HepG2 (cell line): ENCODE measurements at regions not wholly inside any gene's neighbourhood (a gene's known extent, or its start where the extent isn't known, plus 50 kb on each side); places are given as distances from the start of the nearest gene placed in this dataset.

Experiments
- ATAC-seq: fragments of 200-7000 bp; cut with Tn5 transposase; 3 replicates; pipeline ENCODE4 v1.9.1; 2020; ENCODE audit warnings: mild to moderate bottlenecking, moderate library complexity
- BruUV-seq: library from RNA; stranded (reverse); fragments of 400-500 nt; replicated peaks from 2 replicates; lab custom pipeline; 2021; lab: Mats Ljungman, UMichigan
- CTCF ChIA-PET: fragments of 300-600 bp; formaldehyde crosslinking; extraction: SDS; loops from one replicate; lab custom pipeline; 2021; ENCODE audit warnings: low total read pairs, inconsistent platforms, low intra/inter-chr PET ratio; lab: Yijun Ruan, JAX
- POLR2A ChIA-PET: fragments of 350-600 bp; sonication (Branson Sonifier 250); formaldehyde crosslinking; loops from one replicate; lab custom pipeline; 2020; ENCODE audit warnings: antibody characterized with exemption, inconsistent platforms; lab: Yijun Ruan, JAX
- DNase-seq: peaks from one replicate; pipeline ENCODE4 v3.0.0-alpha.2; 2015; ENCODE audit warnings: low spot score
- FAIRE-seq: peaks from 3 replicates; lab custom pipeline; 2011; peaks lifted over from hg19 to GRCh38; lab: Jason Lieb, UNC
- H2AFZ ChIP-seq: one replicate; pipeline ENCODE4 v1.6.1; 2011; ENCODE audit warnings: low read length, inconsistent platforms
- H3K27ac ChIP-seq: fragments of 300-600 bp; 3 replicates; pipeline ENCODE4 v1.8.0; 2011; ENCODE audit warnings: mixed run types, mild to moderate bottlenecking, mixed read lengths, low read length, inconsistent platforms; ENCODE audit not compliant: insufficient read depth; ENCODE audit errors: extremely low read length
- H3K27me3 ChIP-seq, 2 experiments: fragments of 200-600 bp in 1 of 2; 2 replicates in 1 of 2; 3 replicates in 1 of 2; pipeline versions ENCODE4 v1.6.0 to v1.8.0; 2011; ENCODE audit warnings: low read length in 2 of 2, mild to moderate bottlenecking in 2 of 2, moderate library complexity in 2 of 2, inconsistent platforms in 1 of 2; ENCODE audit not compliant: insufficient read depth in 2 of 2, control insufficient read depth in 1 of 2
- H3K36me3 ChIP-seq, 2 experiments: fragments of 200-600 bp in 1 of 2; replicated peaks in 1 of 2; 2 replicates in 1 of 2; 3 replicates in 1 of 2; pipeline versions ENCODE4 v1.5.1 to v1.8.0; 2011; ENCODE audit warnings: low read length in 2 of 2, inconsistent platforms in 1 of 2; ENCODE audit not compliant: insufficient read depth in 2 of 2, control insufficient read depth in 1 of 2
- H3K4me1 ChIP-seq: 2 replicates; pipeline ENCODE4 v1.5.1; 2012; ENCODE audit warnings: low read length, inconsistent platforms; ENCODE audit not compliant: insufficient read depth
- H3K4me2 ChIP-seq: 2 replicates; pipeline ENCODE4 v1.6.0; 2011; ENCODE audit warnings: low read depth, low read length, inconsistent platforms
- H3K4me3 ChIP-seq, 3 experiments: fragments of 200-600 bp in 1 of 3; sonication (generic), shearing (Covaris generic) in 1 of 3; replicated peaks in 1 of 3; 2 replicates each; pipeline ENCODE4 v1.5.1; 2011 to 2016; ENCODE audit warnings: low read length in 3 of 3, inconsistent platforms in 2 of 3, low read depth in 2 of 3, mild to moderate bottlenecking in 2 of 3, control low read depth in 1 of 3, mixed read lengths in 1 of 3; ENCODE audit not compliant: insufficient read depth in 1 of 3
- H3K79me2 ChIP-seq: one replicate; pipeline ENCODE4 v1.6.1; 2011; ENCODE audit warnings: low read length, inconsistent platforms; ENCODE audit not compliant: insufficient read depth
- H3K9ac ChIP-seq: 2 replicates; pipeline ENCODE4 v1.6.0; 2011; ENCODE audit warnings: mild to moderate bottlenecking, low read depth, low read length, inconsistent platforms; ENCODE audit not compliant: insufficient read depth
- H3K9me3 ChIP-seq: 2 replicates; pipeline ENCODE4 v1.5.1; 2012; ENCODE audit warnings: mild to moderate bottlenecking, low read length
- H4K20me1 ChIP-seq: 2 replicates; pipeline ENCODE4 v1.6.0; 2011; ENCODE audit warnings: inconsistent platforms, mild to moderate bottlenecking, low read length, moderate library complexity; ENCODE audit not compliant: insufficient read depth
- ARNT2 ChIP-seq: sonication (generic); formaldehyde crosslinking; IDR thresholded peaks from 2 replicates; pipeline ENCODE4 v1.8.0; 2022; ENCODE audit warnings: mild to moderate bottlenecking, low read depth, missing genetic modification reagents, moderate library complexity
- GMEB1 ChIP-seq: sonication (generic); formaldehyde crosslinking; IDR thresholded peaks from 2 replicates; pipeline ENCODE4 v1.5.1; 2020; ENCODE audit warnings: missing genetic modification reagents, mild to moderate bottlenecking, borderline replicate concordance
- GZF1 ChIP-seq: sonication (generic); formaldehyde crosslinking; IDR thresholded peaks from 2 replicates; pipeline ENCODE4 v1.5.1; 2020; ENCODE audit warnings: mild to moderate bottlenecking, missing genetic modification reagents
- MTF2 ChIP-seq: sonication (generic); formaldehyde crosslinking; IDR thresholded peaks from 2 replicates; pipeline ENCODE4 v1.5.0; 2020; ENCODE audit warnings: missing genetic modification reagents, borderline replicate concordance
- PATZ1 ChIP-seq: sonication (generic); formaldehyde crosslinking; IDR thresholded peaks from 2 replicates; pipeline ENCODE4 v1.4.0; 2020; ENCODE audit warnings: missing genetic modification reagents
- REPIN1 ChIP-seq: sonication (generic); formaldehyde crosslinking; IDR thresholded peaks from 2 replicates; pipeline ENCODE4 v1.8.0; 2022; ENCODE audit warnings: missing genetic modification reagents, low read depth, mild to moderate bottlenecking, borderline replicate concordance
- TBX2 ChIP-seq: sonication (generic); formaldehyde crosslinking; IDR thresholded peaks from 2 replicates; pipeline ENCODE4 v1.5.0; 2020; ENCODE audit warnings: missing genetic modification reagents, mild to moderate bottlenecking, borderline replicate concordance
- TGIF2 ChIP-seq: IDR thresholded peaks from 2 replicates; pipeline ENCODE4 v1.6.1; 2016; ENCODE audit warnings: control low read depth, missing compliant biosample characterization
- ZFP36 ChIP-seq: fragments of 150-350 bp; IDR thresholded peaks from 2 replicates; pipeline ENCODE4 v1.6.1; 2018; ENCODE audit warnings: borderline replicate concordance, low read length, low read depth; ENCODE audit not compliant: partially characterized antibody
- WGBS: methylation state at CpG from one replicate; pipeline ENCODE4 v1.1.6; 2017; ENCODE audit warnings: low lambda C conversion rate; 5-methylcytosine and 5-hydroxymethylcytosine counted together
- in situ Hi-C: cut with HindIII; loops from 2 replicates; pipeline ENCODE4 v1.10.0; 2017; ENCODE audit warnings: low pct_unique_long_range_greater_than_20kb; ENCODE audit not compliant: extremely low pct_ligation_motif_present
- intact Hi-C: fragments of 100-400 bp; cut with micrococcal nuclease; formaldehyde crosslinking; loops from one replicate; pipeline ENCODE4 v1.10.0; 2022; ENCODE audit not compliant: unreplicated experiment
- TF ChIP-seq, protein P1 (sequence below): IDR thresholded peaks from 2 replicates; pipeline ENCODE4 v1.6.1; 2016; ENCODE audit warnings: low read depth, missing genetic modification reagents, missing compliant biosample characterization

DNA sequence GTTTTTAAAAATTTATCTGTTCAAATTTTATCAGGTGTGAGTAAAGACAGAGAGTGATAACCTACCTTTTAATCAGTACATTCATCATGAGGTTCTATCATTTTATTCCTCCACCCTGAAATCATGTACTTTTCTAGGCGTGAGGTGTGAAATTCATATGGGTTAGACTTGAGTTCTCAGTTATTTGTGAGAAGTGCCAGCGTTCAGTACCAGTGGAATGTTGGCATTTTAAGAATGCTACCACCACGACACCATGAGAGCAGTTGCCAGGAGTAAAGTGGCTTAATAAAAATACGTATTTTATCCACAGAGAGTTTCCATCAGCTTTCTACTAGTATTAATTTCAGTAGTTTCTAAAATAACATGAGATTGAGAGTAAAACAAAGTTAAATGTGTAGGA lies 104.1 kb upstream of the FERD3L start:
- ChIA-PET POLR2A (no interaction called here), CTCF (no interaction called here)
- no peak for TF ChIP-seq REPIN1 (CRISPR knock-in tag)
- TF ChIP-seq TGIF2 (CRISPR knock-in tag): no peak
- TF ChIP-seq ARNT2 (CRISPR knock-in tag): no peak
- no peak for TF ChIP-seq GZF1
- TF ChIP-seq TBX2 (CRISPR knock-in tag): no peak
- no peak for TF ChIP-seq ZFP36
- TF ChIP-seq, protein P1, sequence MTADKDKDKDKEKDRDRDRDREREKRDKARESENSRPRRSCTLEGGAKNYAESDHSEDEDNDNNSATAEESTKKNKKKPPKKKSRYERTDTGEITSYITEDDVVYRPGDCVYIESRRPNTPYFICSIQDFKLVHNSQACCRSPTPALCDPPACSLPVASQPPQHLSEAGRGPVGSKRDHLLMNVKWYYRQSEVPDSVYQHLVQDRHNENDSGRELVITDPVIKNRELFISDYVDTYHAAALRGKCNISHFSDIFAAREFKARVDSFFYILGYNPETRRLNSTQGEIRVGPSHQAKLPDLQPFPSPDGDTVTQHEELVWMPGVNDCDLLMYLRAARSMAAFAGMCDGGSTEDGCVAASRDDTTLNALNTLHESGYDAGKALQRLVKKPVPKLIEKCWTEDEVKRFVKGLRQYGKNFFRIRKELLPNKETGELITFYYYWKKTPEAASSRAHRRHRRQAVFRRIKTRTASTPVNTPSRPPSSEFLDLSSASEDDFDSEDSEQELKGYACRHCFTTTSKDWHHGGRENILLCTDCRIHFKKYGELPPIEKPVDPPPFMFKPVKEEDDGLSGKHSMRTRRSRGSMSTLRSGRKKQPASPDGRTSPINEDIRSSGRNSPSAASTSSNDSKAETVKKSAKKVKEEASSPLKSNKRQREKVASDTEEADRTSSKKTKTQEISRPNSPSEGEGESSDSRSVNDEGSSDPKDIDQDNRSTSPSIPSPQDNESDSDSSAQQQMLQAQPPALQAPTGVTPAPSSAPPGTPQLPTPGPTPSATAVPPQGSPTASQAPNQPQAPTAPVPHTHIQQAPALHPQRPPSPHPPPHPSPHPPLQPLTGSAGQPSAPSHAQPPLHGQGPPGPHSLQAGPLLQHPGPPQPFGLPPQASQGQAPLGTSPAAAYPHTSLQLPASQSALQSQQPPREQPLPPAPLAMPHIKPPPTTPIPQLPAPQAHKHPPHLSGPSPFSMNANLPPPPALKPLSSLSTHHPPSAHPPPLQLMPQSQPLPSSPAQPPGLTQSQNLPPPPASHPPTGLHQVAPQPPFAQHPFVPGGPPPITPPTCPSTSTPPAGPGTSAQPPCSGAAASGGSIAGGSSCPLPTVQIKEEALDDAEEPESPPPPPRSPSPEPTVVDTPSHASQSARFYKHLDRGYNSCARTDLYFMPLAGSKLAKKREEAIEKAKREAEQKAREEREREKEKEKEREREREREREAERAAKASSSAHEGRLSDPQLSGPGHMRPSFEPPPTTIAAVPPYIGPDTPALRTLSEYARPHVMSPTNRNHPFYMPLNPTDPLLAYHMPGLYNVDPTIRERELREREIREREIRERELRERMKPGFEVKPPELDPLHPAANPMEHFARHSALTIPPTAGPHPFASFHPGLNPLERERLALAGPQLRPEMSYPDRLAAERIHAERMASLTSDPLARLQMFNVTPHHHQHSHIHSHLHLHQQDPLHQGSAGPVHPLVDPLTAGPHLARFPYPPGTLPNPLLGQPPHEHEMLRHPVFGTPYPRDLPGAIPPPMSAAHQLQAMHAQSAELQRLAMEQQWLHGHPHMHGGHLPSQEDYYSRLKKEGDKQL (CRISPR knock-in tag): no peak
- TF ChIP-seq GMEB1 (CRISPR knock-in tag): no peak
- TF ChIP-seq MTF2 (CRISPR knock-in tag): no peak
- TF ChIP-seq PATZ1 (CRISPR knock-in tag): no peak
- in situ Hi-C loops (no loop called here), intact Hi-C loops (no loop called here)
- Histone ChIP-seq H4K20me1 (no peaks in the 10 kb centered on the region), H3K9ac (no peak overlapping the region), H3K4me3 (no peak overlapping the region), H2AFZ (no peak overlapping the region), H3K27ac (no peak overlapping the region), H3K36me3 (no peaks in the 10 kb centered on the region), H3K79me2 (no peaks in the 10 kb centered on the region), H3K4me1 (no peaks in the 10 kb centered on the region), H3K9me3 (peaks cover 71% of the 10 kb centered on the region), H3K27me3 (no peaks in the 10 kb centered on the region), H3K4me2 (no peak overlapping the region)
- FAIRE-seq (no peak), DNase-seq (no peak), ATAC-seq (no peak)
- no TSS peak for BruUV-seq
- WGBS: 2% methylated on average over 4 of the region's 4 CpGs
